ENCODE measurements at regions not wholly inside any gene's neighbourhood (a gene's known extent, or its start where the extent isn't known, plus 50 kb on each side); places are given as distances from the start of the nearest gene placed in this dataset.
A peak's percentile ranks its signal among the peaks of the same experiment; 100 is the strongest.

GRCh38 chr9:95666096-95666784 is 149.5 kb upstream of the PTCH1 start:
- no peak for DNase-seq

DNA sequence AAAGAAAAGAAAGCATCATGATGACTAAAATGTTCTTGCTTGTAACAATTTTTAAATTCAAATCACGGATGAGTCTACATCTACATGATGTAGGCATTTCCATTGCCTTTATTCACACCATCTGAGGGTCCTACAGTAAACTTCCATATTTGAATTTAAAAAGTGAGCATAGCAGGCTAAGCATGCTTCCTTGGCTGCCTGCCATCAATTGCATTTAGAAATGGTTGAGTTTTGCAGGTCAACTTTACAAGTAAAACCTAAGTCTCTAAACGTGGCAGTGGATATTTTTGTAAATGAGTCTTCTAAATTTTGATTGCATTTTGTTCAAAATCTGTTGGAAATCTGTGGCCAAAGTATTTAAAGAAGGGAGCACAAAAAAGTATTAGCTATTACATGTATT is 136.5 kb upstream of the PTCH1 start:
- DNase-seq, result no peak

GRCh38 chr9:95650720-95651119 is 133.9 kb upstream of the PTCH1 start:
- DNase-seq, result no peak

DNA sequence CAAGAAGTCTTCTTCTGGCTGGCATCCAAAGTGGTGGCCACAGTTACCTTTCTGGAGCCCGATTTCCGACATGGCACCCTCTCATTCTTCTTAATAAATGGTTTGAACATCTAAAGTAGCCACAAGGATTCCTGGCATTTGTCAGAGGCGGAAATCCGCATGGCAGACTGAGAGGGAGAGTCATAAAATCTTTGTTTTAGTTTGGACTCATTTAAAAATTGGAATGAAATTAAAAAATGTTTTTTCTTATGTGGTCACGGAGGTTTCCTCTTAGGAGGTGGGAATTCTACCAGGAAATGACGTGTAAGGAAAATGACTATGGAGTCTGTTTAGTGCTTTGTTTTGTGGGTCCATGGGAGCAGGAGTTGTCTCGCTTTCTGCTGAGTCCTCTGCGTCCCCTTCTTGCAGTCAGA is 133.0 kb upstream of the PTCH1 start:
- DNase-seq, result no peak

GRCh38 chr9:95648225-95648624 is 131.5 kb upstream of the PTCH1 start:
- DNase-seq, result no peak

DNA sequence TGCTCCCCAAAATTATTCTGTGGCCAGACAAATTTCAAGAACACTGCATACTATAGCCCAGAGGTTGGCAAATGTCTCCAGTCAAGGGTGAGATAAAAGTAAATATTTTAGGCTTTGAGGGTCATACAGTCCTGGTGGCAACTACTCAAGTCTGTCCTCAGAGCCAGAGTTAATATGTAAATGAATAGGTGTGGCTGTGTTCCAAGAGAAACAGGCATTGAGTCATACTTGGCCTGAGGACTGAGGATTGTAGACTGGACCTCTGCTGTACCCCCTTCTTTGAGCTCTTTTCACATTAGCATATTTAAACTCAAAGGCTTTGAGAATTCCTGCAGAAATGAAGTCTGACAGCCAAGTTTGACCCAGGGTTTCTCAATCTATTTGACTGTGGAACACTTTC is 129.2 kb upstream of the PTCH1 start:
- DNase-seq, result no peak

DNA sequence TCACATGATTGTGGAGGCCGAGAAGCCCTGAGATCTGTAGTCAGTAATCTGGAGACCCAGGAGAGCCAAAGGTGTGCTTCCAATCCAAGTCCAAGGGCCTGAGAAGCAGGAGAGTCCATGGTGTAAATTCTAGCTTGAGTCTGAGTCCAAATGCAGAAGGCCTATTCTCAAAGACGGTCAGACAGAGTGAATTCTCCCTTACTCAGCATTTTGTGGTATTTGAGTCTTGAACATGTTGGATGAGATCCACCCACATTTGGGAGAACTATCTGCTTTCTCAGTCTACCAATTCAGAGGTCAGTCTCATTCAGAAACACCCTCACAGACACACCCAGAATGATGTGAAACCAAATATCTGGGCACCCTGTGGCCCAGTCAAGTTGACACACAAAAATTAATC is 128.8 kb upstream of the PTCH1 start:
- DNase-seq, result no peak

- DNase-seq, result no peak
Observed at GRCh38 chr9:95644377-95644776, 127.6 kb upstream of the PTCH1 start.

GRCh38 chr9:95643619-95644018 is 126.8 kb upstream of the PTCH1 start:
- no peak for DNase-seq

- no peak for DNase-seq
Observed at GRCh38 chr9:95642189-95642588, 125.4 kb upstream of the PTCH1 start.

GRCh38 chr9:95641586-95641985 is 124.8 kb upstream of the PTCH1 start:
- no peak for DNase-seq

- DNase-seq, result no peak
Observed at GRCh38 chr9:95640336-95640735, 123.6 kb upstream of the PTCH1 start.

GRCh38 chr9:95635986-95636671 is 119.4 kb upstream of the PTCH1 start:
- no peak for DNase-seq

- DNase-seq, result no peak
Observed at GRCh38 chr9:95634536-95634935, 117.8 kb upstream of the PTCH1 start.

DNA sequence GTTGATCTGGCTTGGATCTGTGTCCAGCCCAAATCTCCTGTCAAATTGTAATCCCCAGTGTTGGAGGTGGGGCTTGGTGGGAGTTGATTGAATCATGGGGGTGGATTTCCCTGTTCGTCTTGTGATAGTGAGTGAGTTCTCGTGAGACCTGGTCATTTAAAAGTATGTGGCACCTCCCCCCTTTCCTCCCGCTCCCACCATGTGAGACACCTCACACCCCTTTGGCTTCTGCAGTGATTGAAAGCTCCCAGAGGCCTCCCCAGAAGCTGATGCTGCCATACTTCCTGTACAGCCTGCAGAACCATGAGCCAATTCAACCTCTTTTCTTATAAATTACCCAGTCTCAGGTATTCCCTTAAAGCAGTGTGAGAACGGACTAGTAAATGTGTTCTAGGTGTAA is 117.3 kb upstream of the PTCH1 start:
- DNase-seq, result no peak

DNA sequence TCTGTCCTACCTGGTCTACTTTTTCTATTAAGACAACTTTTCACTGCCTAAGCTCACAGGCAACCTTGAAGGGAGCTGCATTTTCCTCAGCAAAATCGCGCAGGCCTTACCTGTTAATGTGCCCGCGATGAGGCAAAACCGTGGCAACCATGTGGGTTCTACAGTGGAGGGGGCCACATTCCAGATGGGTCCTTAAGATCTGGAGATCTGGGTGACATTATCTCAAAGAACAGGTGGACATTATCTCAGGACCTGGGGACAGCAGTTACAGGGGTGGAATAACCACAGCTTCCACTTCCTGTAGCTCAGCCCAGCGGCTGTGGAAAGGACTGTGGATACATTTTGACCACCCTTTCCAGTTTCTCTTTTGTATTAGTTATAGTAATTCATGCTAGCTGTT is 112.8 kb upstream of the PTCH1 start:
- no peak for DNase-seq

DNA sequence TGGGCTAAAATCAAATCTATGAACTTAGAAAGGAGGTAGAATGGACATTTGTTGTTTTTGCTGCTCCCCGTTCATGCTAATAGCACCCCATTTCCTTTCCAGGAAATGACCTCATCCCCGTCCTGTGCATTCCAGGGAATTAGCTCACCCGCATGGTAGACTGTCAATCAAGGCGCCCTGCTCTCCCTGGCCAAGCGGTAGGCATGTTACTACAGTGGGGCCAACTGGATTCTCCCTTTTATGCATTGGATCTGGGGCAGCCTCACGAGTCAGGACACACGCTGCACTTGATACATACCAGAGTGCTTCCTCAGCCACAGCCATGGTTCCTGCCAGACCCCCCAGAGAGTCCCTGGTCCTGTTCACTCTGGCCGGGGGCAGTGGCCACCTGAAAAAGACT is 111.0 kb upstream of the PTCH1 start:
- DNase-seq, result no peak

DNA sequence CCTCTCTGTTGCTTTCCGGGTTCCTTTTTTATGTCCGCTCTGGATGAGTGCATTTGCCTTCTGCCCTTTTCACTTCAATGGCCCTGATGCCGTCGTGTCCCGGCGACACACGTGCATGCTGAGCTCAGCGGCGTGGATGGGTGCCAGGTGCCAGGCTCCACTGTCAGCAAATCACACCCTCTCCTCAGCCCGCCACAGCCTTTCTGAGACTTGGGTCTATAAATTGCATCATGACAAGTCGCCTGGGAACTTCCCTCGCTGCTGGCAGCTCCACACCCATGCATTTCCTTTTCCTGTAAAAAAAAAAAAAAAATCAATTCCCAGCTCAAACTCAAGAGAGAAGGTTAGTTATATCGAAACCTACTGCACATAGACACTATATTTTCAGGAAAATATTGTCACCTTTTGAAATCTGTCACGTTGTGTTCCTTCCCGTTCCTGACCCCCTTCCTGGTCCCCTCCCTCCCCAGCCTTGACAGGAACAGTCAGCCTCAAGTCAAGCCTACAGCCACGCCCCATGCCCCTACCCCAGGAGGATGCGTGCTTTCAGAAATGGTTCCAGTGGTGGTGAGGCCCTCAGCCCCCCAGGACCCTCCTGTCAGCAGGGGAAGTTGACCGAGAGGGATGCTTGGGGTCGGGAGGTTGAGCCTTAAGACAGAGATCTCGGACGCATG is 110.3 kb upstream of the PTCH1 start:
- peak in 2 of 5 experiments; percentile 2 to 24 for DNase-seq

DNA sequence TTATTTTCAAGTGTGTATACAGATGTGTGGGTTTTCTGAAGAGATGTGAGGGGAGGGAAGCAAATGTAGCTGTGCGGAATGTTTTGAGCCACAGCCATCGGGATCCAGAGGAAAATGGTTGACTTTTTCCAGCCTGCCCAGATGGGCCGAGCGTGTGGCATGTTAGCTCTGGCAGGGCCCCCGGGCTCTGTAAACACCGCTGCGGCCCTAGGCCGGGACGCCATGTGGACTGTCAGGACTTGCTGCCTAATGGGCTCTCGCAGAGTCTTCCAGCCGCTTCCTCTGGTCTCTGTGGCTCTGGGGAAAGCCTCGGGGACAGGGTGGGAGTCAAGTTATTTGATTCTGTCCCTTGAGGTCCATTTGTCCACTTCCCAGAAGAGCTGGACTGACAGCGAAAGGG is 109.6 kb upstream of the PTCH1 start:
- DNase-seq, result no peak

DNA sequence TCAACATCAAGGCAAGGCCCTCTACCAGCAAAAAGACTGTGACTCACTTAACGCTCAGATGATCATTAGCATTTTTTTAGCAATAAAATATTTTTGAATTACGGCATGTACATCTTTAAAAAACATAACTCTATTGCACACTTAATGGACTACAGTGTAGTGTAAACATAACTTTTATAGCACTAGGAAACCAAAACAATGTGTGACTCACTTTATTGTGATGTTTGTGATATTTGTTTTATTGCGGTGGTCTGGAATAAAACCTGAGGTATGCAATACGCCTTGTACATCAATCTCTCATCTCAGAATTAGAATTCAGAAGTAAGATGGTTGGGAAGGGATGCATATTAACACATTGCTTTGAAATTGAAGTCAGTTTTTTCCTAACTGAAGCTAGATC is 106.9 kb upstream of the PTCH1 start:
- no peak for DNase-seq

- DNase-seq, result no peak
Observed at GRCh38 chr9:95620722-95621121, 104.0 kb upstream of the PTCH1 start.

DNA sequence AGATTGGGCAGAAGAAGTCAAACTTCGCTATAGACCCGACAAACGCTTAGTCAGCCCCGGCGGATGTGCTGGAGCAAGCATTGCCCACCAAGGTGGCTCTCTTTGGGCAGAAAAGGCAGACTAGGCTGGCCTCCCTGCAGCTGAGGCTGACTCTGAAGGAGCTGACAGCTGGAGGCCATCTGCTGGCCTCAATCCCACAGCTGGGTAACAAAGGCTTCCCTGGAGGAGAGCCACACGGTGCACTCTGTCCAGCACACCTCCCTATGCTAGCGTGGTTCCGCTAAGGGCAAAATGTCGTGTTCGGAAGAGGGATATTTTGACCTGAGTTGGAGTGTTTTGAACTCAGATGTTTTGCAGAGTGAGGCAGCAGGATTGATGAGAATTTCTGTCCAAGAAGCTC is 103.5 kb upstream of the PTCH1 start:
- no peak for DNase-seq

DNA sequence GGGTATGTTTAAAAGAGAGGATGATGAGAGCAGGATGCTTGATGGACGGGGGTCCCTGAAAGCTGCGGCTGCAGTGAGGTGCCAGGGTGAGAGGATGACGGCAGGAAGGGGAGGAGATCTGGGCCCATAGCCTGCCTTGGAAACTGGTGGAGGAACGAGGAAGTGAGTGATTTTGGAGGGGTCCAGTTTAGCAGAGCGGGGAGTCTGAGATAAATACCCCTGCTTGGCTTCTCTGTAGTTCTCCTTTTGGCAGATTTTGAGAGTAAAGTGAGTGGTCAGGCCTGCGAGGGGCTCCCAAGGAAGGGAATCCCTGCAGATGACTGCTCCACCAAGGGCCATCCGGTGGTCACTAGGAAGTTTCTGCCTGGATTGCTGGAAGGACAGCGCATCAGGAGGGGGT is 98.5 kb upstream of the PTCH1 start:
- DNase-seq, result no peak

DNA sequence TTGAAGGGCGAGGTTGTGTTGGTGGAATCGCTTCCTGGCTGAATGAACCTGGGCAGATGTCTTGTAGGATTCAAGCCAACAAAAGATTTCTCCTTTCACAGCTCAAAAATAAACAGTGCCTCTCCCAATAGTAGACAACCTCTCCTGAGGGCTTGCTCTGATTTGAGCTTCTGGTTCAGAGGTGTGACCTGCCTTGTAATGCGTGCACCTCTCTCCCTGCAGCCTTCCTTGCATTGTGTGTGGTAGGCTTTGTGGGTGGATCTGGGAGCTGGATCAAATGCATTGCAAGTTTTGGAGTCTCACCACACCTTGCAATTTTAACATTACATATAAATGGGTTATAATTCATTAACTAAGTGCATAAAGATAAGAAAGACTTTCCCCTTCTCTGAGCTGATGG is 96.9 kb upstream of the PTCH1 start:
- DNase-seq, result no peak
